HUDEP-2 (cell line): ENCODE measurements at regions not wholly inside any gene's neighbourhood (a gene's known extent, or its start where the extent isn't known, plus 50 kb on each side); places are given as distances from the start of the nearest gene placed in this dataset.
"Not testable (repeated sequence)": the region's sequence is repeated elsewhere in the genome, so short reads cannot be mapped to it uniquely, and the experiment has no call there.

Experiments used
- DNase-seq, 76 experiments: peaks; one replicate each; lab custom pipeline; 2025; ENCODE audit not compliant: unreplicated experiment in 76 of 76; lab: John Stamatoyannopoulos, UW

GRCh38 chr6:63010962-63011361 lies 200.3 kb upstream of the FKBP1C start:
- not testable (repeated sequence) for DNase-seq

- DNase-seq, result no peak
These were observed 197.0 kb upstream of the FKBP1C start for GRCh38 chr6:63014290-63014689.

GRCh38 chr6:63022631-63023030 lies 188.6 kb upstream of the FKBP1C start:
- no peak for DNase-seq

- no peak for DNase-seq
These were observed 187.5 kb upstream of the FKBP1C start for GRCh38 chr6:63023726-63024125.

GRCh38 chr6:63049216-63049615 lies 162.1 kb upstream of the FKBP1C start:
- no peak for DNase-seq

- DNase-seq, result not testable (repeated sequence)
These were observed 158.1 kb upstream of the FKBP1C start for GRCh38 chr6:63053206-63053605.

- no peak for DNase-seq
These were observed 152.7 kb upstream of the FKBP1C start for GRCh38 chr6:63058601-63059000.

- no peak for DNase-seq
These were observed 147.5 kb upstream of the FKBP1C start for GRCh38 chr6:63063631-63064271.

GRCh38 chr6:63066055-63066704 lies 145.1 kb upstream of the FKBP1C start:
- DNase-seq, result peak in 2 of 76 experiments; percentile 1 to 3

GRCh38 chr6:63094947-63095346 lies 116.3 kb upstream of the FKBP1C start:
- DNase-seq, result no peak

GRCh38 chr6:63097222-63097621 lies 114.0 kb upstream of the FKBP1C start:
- DNase-seq, result no peak

GRCh38 chr6:63098789-63099188 lies 112.5 kb upstream of the FKBP1C start:
- DNase-seq, result no peak

GRCh38 chr6:63099772-63100459 lies 111.4 kb upstream of the FKBP1C start:
- DNase-seq, result no peak

GRCh38 chr6:63114610-63115211 lies 96.6 kb upstream of the FKBP1C start:
- no peak for DNase-seq

GRCh38 chr6:63121166-63121565 lies 90.1 kb upstream of the FKBP1C start:
- DNase-seq, result no peak

GRCh38 chr6:63140114-63140513 lies 71.2 kb upstream of the FKBP1C start:
- no peak for DNase-seq

GRCh38 chr6:63140692-63141318 lies 70.5 kb upstream of the FKBP1C start:
- no peak for DNase-seq

- no peak for DNase-seq
These were observed 61.5 kb upstream of the FKBP1C start for GRCh38 chr6:63149730-63150129.

- no peak for DNase-seq
These were observed 56.7 kb upstream of the FKBP1C start for GRCh38 chr6:63154535-63154934.
